ENCODE measurements at regions not wholly inside any gene's neighbourhood (a gene's known extent, or its start where the extent isn't known, plus 50 kb on each side); places are given as distances from the start of the nearest gene placed in this dataset.

DNA sequence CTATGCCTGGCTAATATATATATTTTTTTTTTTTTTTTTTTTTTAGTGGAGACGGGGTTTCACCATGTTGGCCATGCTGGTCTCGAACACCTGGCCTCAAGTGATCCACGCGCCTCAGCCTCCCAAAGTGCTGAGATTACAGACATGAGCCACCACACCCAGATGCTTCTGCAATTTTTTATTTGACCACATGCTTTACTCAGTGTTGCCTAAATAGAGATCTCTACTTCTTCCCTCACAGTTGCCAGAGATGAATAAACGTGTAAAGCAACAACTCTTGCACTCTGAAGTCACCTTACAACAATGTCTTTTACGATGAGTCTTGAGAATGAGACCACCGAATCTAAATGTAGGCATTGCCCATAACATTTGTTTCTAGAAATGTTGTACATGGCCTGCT is 107.9 kb upstream of the FRMD4A start:
- Histone ChIP-seq H4K5ac (ENCODE audit: insufficient read length, low read depth, low read length) (no peak overlapping the region), H2BK20ac (ENCODE audit: low read length) (no peak overlapping the region), H4K8ac (ENCODE audit: extremely low read depth, insufficient read depth, low read length) (no peak overlapping the region), H3K27ac (ENCODE audit: low read depth, low read length) (no peak overlapping the region), H4K20me1 (replicated peaks in 1 of 2; ENCODE audit: control insufficient read depth in 1 of 2, insufficient read depth in 2 of 2, low read length in 2 of 2) (no peaks in the 10 kb centered on the region), H3K9me3 (ENCODE audit: insufficient read depth in 2 of 2, low read depth in 1 of 2, low read length in 1 of 2) (no peaks in the 10 kb centered on the region), H2BK120ac (replicated peaks; ENCODE audit: low read depth, low read length) (no peak overlapping the region), H3K4me2 (ENCODE audit: insufficient read depth in 1 of 2, low read depth in 2 of 2, low read length in 2 of 2) (no peak overlapping the region), H3K36me3 (ENCODE audit: control insufficient read depth in 2 of 4, insufficient read depth in 4 of 4, low read length in 3 of 4) (no peaks in the 10 kb centered on the region), H3K4me3 (ENCODE audit: extremely low read depth in 1 of 4, insufficient read depth in 2 of 4, low read depth in 3 of 4, low read length in 4 of 4) (no peak overlapping the region), H3K79me1 (ENCODE audit: low read depth, low read length) (no peaks in the 10 kb centered on the region), H3K14ac (ENCODE audit: insufficient read length) (no peak overlapping the region), H2BK5ac (ENCODE audit: low read depth, low read length) (no peak overlapping the region), H3K23ac (ENCODE audit: insufficient read length) (no peak overlapping the region), H3K27me3 (replicated peaks in 1 of 4; ENCODE audit: control insufficient read depth in 3 of 4, extremely low read depth in 1 of 4, insufficient read depth in 3 of 4, low read length in 3 of 4) (no peaks in the 10 kb centered on the region), H3K56ac (replicated peaks; ENCODE audit: insufficient read length, low read depth, low read length) (no peak overlapping the region), H3K23me2 (ENCODE audit: low read depth, low read length) (no peaks in the 10 kb centered on the region), H3K4ac (replicated peaks; ENCODE audit: insufficient read length, low read depth, low read length) (no peak overlapping the region), H2AFZ (ENCODE audit: low read length) (no peak overlapping the region), H3K9ac (replicated peaks in 1 of 4; ENCODE audit: extremely low read depth in 1 of 4, low read depth in 3 of 4, low read length in 3 of 4) (no peak overlapping the region), H2AK5ac (ENCODE audit: low read depth, low read length) (no peak overlapping the region), H2BK15ac (ENCODE audit: low read length) (no peak overlapping the region), H3K4me1 (replicated peaks in 1 of 4; ENCODE audit: control insufficient read depth in 3 of 4, insufficient read depth in 4 of 4, low read length in 3 of 4) (no peaks in the 10 kb centered on the region), H3K79me2 (ENCODE audit: control insufficient read depth in 1 of 2, insufficient read depth in 2 of 2, low read length in 2 of 2) (no peaks in the 10 kb centered on the region), H2BK12ac (ENCODE audit: low read depth, low read length) (no peak overlapping the region), H4K91ac (replicated peaks; ENCODE audit: insufficient read length, low read length) (no peak overlapping the region), H3K18ac (ENCODE audit: extremely low read depth, low read length) (no peak overlapping the region)
- DNase-seq (ENCODE audit: low read depth in 1 of 2, low spot score in 2 of 2) (no peak), FAIRE-seq (no peak)
- ChIA-PET POLR2A (ENCODE audit: partially characterized antibody) (no interaction called here), CTCF (ENCODE audit: partially characterized antibody) (interaction anchor here (0.6 to 1.8 kb wide), 3 partner anchors 21 to 246 kb away, joined by 3 to 7 read pairs (median 3); no protein-coding TSS in a partner anchor)
- 95% methylated on average over 5 of the region's 7 CpGs; no CpG with 5 or more reads in 1 of the 2 experiments for WGBS, 2 experiments (ENCODE audit: extremely low coverage in 1 of 2, insufficient coverage in 1 of 2, insufficient read length in 1 of 2, insufficient replicate concordance in 2 of 2, low coverage in 1 of 2, low lambda C conversion rate in 2 of 2, missing lambda C conversion rate in 1 of 2)
- TF ChIP-seq KDM4A (IDR thresholded peaks at IDR 0.05; ENCODE audit: low read depth, low read length, severe bottlenecking) (no peak), SP1 (IDR thresholded peaks at IDR 0.05; ENCODE audit: low read depth, low read length) (no peak), RNF2 (IDR thresholded peaks at IDR 0.05; ENCODE audit: borderline replicate concordance, low read depth, low read length, missing control alignments, poor library complexity, severe bottlenecking) (no peak), HDAC6 (IDR thresholded peaks at IDR 0.05; ENCODE audit: low read depth, low read length) (no peak), CBX5 (IDR thresholded peaks at IDR 0.05; ENCODE audit: low read depth, low read length) (no peak), RXRA (IDR thresholded peaks at IDR 0.05; ENCODE audit: insufficient read depth, low read depth, low read length) (no peak), CEBPB (IDR thresholded peaks at IDR 0.05; ENCODE audit: low read depth, low read length) (no peak), GTF2F1 (IDR thresholded peaks at IDR 0.05; ENCODE audit: borderline replicate concordance, low read depth, low read length) (no peak), CTBP2 (IDR thresholded peaks at IDR 0.05; ENCODE audit: borderline replicate concordance, insufficient read depth, insufficient read length, low read length) (no peak), SRF (IDR thresholded peaks at IDR 0.05; ENCODE audit: low read depth, low read length) (no peak), CTCF (IDR thresholded peaks at IDR 0.05; ENCODE audit: control extremely low read depth in 1 of 3, insufficient read depth in 1 of 3, low read depth in 1 of 3, low read length in 3 of 3) (no peak), TCF12 (IDR thresholded peaks at IDR 0.05; ENCODE audit: low read depth, low read length) (no peak)

Measured in H1 (cell line).